Activated T-cell treated with anti-CD3 and anti-CD28 coated beads, Interleukin-2, amount 50 U/mL, for 72 hours (primary cell): ENCODE measurements at regions not wholly inside any gene's neighbourhood (a gene's known extent, or its start where the extent isn't known, plus 50 kb on each side); places are given as distances from the start of the nearest gene placed in this dataset.
"Not testable (repeated sequence)": the region's sequence is repeated elsewhere in the genome, so short reads cannot be mapped to it uniquely, and the experiment has no call there.

Source experiments
- ATAC-seq, 2 donors: fragments of 150-1000 bp; cut with Tn5 transposase; replicated peaks in 1 of 2; 2 replicates each; pipeline ENCODE4 v1.10.0; 2021; ENCODE audit warnings: moderate library complexity in 2 of 2, mild to moderate bottlenecking in 1 of 2
- DNase-seq, 2 donors: peaks; one replicate each; pipeline ENCODE4 v3.0.0; 2021 to 2022; ENCODE audit warnings: mixed read lengths in 1 of 2
- H3K27ac Mint-ChIP-seq: one replicate; pipeline ENCODE4 v1.8.0; 2022; ENCODE audit warnings: mild to moderate bottlenecking, moderate library complexity, mixed read lengths
- H3K27me3 Mint-ChIP-seq: one replicate; pipeline ENCODE4 v1.8.0; 2022; ENCODE audit warnings: low read depth, mixed read lengths
- H3K36me3 Mint-ChIP-seq, 2 donors: one replicate each; pipeline ENCODE4 v1.8.0; 2022; ENCODE audit warnings: mixed read lengths in 2 of 2, mild to moderate bottlenecking in 1 of 2; ENCODE audit not compliant: insufficient read depth in 2 of 2
- H3K4me1 Mint-ChIP-seq: one replicate; pipeline ENCODE4 v1.8.0; 2022; ENCODE audit warnings: low read depth, mixed read lengths
- H3K4me3 Mint-ChIP-seq, 2 donors: one replicate each; pipeline ENCODE4 v1.8.0; 2022; ENCODE audit warnings: mild to moderate bottlenecking in 2 of 2, mixed read lengths in 2 of 2, moderate library complexity in 2 of 2
- H3K9me3 Mint-ChIP-seq, 2 donors: one replicate each; pipeline ENCODE4 v1.8.0; 2022; ENCODE audit warnings: mixed read lengths in 2 of 2

- not testable (repeated sequence) for DNase-seq, H3K27ac Mint-ChIP-seq, H3K4me1 Mint-ChIP-seq, H3K4me3 Mint-ChIP-seq, ATAC-seq, H3K36me3 Mint-ChIP-seq, H3K27me3 Mint-ChIP-seq
- peaks cover 8 to 15% of the 10 kb centered on the region in 2 donors for H3K9me3 Mint-ChIP-seq
Observed at GRCh38 chr4:43659547-43659946, 767.0 kb downstream of the GRXCR1 start.

DNA sequence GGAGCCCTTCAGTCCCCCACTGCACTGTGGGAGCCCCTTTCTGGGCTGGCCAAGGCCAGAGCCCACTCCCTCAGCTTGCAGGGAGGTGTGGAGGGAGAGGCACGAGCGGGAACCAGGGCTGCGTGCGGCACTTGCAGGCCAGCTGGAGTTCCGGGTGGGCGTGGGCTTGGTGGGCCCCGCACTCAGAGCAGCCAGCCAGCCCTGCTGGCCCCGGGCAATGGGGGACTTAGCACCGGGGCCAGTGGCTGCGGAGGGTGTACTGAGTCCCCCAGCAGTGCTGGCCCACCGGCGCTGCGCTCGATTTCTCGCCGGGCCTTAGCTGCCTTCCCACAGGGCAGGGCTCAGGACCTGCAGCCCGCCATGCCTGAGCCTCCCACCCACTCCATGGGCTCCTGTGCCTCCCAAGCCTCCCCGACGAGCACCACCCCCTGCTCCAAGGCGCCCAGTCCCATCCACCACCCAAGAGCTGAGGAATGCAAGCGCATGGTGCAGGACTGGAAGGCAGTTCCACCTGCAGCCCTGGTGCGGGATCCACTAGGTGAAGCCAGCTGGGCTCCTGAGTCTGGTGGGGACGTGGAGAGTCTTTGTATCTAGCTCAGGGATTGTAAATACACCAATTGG, 776.2 kb downstream of the KCTD8 start:
- H3K27me3 Mint-ChIP-seq, H3K4me1 Mint-ChIP-seq, H3K4me3 Mint-ChIP-seq, H3K27ac Mint-ChIP-seq, H3K36me3 Mint-ChIP-seq, ATAC-seq, DNase-seq: not testable (repeated sequence)
- H3K9me3 Mint-ChIP-seq, result peaks cover 4 to 14% of the 10 kb centered on the region in 2 donors

DNA sequence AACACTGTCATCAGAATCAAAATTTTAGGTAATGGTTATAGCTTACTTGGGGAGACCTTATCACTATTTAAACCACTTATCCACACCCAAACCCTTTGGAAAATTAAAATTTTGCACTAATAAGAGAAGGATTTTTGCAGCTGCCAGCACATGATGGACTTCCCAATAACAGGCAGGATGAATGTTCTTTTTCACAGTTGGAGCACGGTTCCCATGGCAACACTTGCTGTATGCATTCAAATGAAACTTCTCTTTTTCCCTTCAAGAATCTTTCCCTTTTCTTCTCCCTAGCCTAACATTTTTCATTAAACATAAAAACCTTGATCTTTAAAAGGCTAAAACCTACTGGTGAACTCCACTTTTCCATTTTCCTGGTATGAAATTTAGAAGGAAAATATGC, 768.2 kb downstream of the KCTD8 start:
- Mint-ChIP-seq H3K4me1 (no peaks in the 10 kb centered on the region), H3K4me3 (no peak overlapping the region), H3K36me3 (peaks cover 1 to 2% of the 10 kb centered on the region in 2 donors), H3K27me3 (no peaks in the 10 kb centered on the region), H3K9me3 (peaks cover 8 to 9% of the 10 kb centered on the region in 2 donors), H3K27ac (no peak overlapping the region)
- DNase-seq, result no peak
- ATAC-seq, result no peak

- ATAC-seq, result no peak
- peaks cover 0 to 1% of the 10 kb centered on the region in 2 donors for H3K36me3 Mint-ChIP-seq
- no peaks in the 10 kb centered on the region for H3K4me1 Mint-ChIP-seq
- DNase-seq, result no peak
- no peak overlapping the region for H3K27ac Mint-ChIP-seq
- H3K27me3 Mint-ChIP-seq, result no peaks in the 10 kb centered on the region
- H3K9me3 Mint-ChIP-seq, result peaks cover 7 to 8% of the 10 kb centered on the region in 2 donors
- H3K4me3 Mint-ChIP-seq, result no peak overlapping the region
Observed at GRCh38 chr4:43682551-43682950, 766.1 kb downstream of the KCTD8 start.

DNA sequence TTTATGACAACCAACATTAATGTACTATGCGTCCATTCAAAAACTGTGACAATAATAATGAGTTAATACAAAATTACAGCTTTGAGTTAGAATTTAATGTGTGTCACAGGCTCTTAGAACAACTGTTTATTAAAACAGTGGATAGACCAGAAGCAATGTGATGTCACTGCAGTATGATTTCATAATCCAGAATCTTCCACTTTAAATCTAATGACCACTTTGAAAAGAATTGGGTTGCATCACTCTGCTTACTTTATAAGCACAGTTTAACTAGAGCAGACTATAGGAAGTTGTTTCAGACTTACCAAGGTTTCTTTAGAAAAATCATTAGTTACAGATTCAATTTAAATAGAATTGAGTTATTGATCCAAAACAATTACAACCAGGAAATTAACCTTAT, 758.5 kb downstream of the KCTD8 start:
- Mint-ChIP-seq H3K27me3 (no peaks in the 10 kb centered on the region), H3K4me3 (no peak overlapping the region), H3K4me1 (no peaks in the 10 kb centered on the region), H3K36me3 (peaks cover 0 to 3% of the 10 kb centered on the region in 2 donors), H3K27ac (no peak overlapping the region), H3K9me3 (peaks cover 12% of the 10 kb centered on the region in 2 donors)
- ATAC-seq (no peak), DNase-seq (no peak)

DNA sequence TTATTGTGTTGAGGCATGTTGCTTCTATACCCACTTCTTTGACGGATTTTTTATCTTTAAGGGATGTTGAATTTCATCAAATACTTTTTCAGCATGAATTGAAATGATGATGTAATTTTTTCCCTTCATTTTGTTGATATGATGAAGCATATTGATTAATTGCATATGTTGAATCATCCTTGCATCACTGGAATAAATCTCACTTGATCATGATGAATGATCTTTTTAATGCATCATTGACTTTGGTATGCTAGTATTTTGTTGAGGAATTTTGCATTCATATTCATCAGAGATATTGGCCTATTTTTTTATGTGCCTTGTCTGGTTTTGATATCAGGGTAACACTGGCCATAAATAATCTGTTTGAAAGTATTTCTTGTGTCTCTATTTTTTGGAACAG, 754.7 kb downstream of the KCTD8 start:
- H3K27ac Mint-ChIP-seq, result no peak overlapping the region
- no peak overlapping the region for H3K4me3 Mint-ChIP-seq
- peaks cover 14 to 20% of the 10 kb centered on the region in 2 donors for H3K9me3 Mint-ChIP-seq

DNA sequence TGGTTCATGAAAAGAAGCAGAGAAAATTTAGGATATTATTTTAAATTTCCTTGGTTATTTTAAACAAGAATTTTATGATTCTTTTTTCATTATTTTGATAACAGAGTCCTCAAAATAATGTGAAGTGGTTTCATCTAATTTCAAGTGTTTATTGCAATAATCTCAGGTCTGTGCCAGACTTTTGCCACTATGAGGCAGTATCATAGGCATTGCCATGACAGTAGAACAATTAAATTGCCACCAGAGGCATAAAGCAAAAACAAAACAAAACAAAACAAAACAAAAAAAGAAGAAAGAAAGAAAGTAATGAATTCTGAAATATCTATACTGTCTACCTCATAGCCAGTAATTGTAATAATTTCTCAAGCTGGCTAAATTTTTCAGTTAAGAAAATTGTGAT, 739.2 kb downstream of the KCTD8 start:
- Mint-ChIP-seq H3K27me3 (no peaks in the 10 kb centered on the region), H3K4me3 (no peak overlapping the region), H3K9me3 (peaks cover 4 to 10% of the 10 kb centered on the region in 2 donors), H3K36me3 (peaks cover 0 to 3% of the 10 kb centered on the region in 2 donors), H3K27ac (no peak overlapping the region), H3K4me1 (no peaks in the 10 kb centered on the region)
- DNase-seq, result no peak
- ATAC-seq, result no peak

More for the DNA sequence above, 754.7 kb downstream of the KCTD8 start:
- ATAC-seq, result no peak
- H3K4me1 Mint-ChIP-seq, result no peaks in the 10 kb centered on the region
- DNase-seq, result no peak
- H3K36me3 Mint-ChIP-seq, result peaks cover 0 to 3% of the 10 kb centered on the region in 2 donors
- H3K27me3 Mint-ChIP-seq, result no peaks in the 10 kb centered on the region

GRCh38 chr4:43716721-43717395, 731.8 kb downstream of the KCTD8 start:
- Mint-ChIP-seq H3K9me3 (peaks cover 5 to 6% of the 10 kb centered on the region in 2 donors), H3K4me3 (no peak overlapping the region), H3K4me1 (no peaks in the 10 kb centered on the region), H3K36me3 (peaks cover 0 to 3% of the 10 kb centered on the region in 2 donors), H3K27me3 (no peaks in the 10 kb centered on the region), H3K27ac (no peak overlapping the region)
- no peak for ATAC-seq
- DNase-seq, result no peak

GRCh38 chr4:43718369-43718768, 730.2 kb downstream of the KCTD8 start:
- no peaks in the 10 kb centered on the region for H3K27me3 Mint-ChIP-seq
- no peaks in the 10 kb centered on the region for H3K36me3 Mint-ChIP-seq
- ATAC-seq (no peak), DNase-seq (no peak)
- no peak overlapping the region for H3K27ac Mint-ChIP-seq
- H3K9me3 Mint-ChIP-seq, result peaks cover 1 to 2% of the 10 kb centered on the region in 2 donors
- H3K4me1 Mint-ChIP-seq, result no peaks in the 10 kb centered on the region
- H3K4me3 Mint-ChIP-seq, result no peak overlapping the region

DNA sequence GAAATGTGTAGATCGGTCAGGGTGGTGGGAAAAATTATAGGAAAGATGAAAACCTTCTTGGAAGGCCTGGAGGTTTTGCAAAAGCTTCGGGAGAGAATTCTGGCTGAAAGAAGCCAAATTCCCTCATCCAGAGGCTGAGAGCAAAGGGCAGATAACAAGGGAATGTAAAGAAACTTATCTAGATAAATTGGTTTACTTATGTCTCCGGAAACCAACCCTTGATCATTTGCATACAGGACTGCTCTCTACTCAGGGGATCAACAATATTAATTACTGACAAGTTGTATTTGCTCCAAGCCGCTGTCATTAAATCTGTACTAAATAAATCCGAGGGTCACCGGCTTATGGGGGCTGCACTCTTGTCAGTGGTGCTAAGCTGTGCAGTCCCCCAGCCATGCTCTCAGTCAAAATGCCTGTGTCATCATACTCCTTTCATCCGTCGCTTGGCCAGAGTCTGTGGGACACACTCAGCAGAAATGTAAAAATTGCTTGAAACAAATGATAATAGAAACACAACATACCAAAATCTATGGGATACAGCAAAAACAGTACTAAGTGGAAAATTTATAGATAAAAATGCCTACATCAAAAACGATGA, 715.7 kb downstream of the KCTD8 start:
- no peak overlapping the region for H3K27ac Mint-ChIP-seq
- no peaks in the 10 kb centered on the region for H3K36me3 Mint-ChIP-seq
- no peaks in the 10 kb centered on the region for H3K27me3 Mint-ChIP-seq
- H3K4me1 Mint-ChIP-seq, result no peaks in the 10 kb centered on the region
- DNase-seq (no peak), ATAC-seq (no peak)
- no peak overlapping the region for H3K4me3 Mint-ChIP-seq
- peaks cover 6 to 15% of the 10 kb centered on the region in 2 donors for H3K9me3 Mint-ChIP-seq

- Mint-ChIP-seq H3K9me3 (peaks cover 2 to 4% of the 10 kb centered on the region in 2 donors), H3K4me1 (no peaks in the 10 kb centered on the region), H3K4me3 (no peak overlapping the region), H3K27ac (no peak overlapping the region), H3K36me3 (no peaks in the 10 kb centered on the region), H3K27me3 (no peaks in the 10 kb centered on the region)
- no peak for DNase-seq
- no peak for ATAC-seq
Observed at GRCh38 chr4:43742083-43742482, 706.5 kb downstream of the KCTD8 start.

DNA sequence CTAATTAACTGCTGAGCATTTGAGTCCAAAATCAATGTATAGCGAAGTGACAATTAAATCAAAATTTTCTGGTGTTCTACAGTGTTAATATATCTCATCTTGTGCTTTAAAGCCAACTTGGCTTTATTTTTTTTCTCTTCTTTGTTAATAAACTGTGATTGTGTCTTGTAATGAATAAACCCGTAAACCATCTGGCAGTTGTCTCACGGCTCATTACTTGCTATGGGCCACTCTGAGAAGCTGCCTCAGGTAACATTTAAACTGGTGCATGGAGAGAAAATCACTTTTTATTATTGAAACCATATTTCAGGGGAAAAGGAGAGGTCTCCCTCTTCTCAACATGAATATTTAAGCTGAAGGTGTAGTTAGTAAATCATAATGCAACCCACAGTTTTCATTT, 694.0 kb downstream of the KCTD8 start:
- Mint-ChIP-seq H3K4me1 (no peaks in the 10 kb centered on the region), H3K27me3 (no peaks in the 10 kb centered on the region), H3K9me3 (peaks cover 10 to 12% of the 10 kb centered on the region in 2 donors), H3K36me3 (no peaks in the 10 kb centered on the region), H3K4me3 (no peak overlapping the region), H3K27ac (no peak overlapping the region)
- DNase-seq, result no peak
- ATAC-seq, result no peak

DNA sequence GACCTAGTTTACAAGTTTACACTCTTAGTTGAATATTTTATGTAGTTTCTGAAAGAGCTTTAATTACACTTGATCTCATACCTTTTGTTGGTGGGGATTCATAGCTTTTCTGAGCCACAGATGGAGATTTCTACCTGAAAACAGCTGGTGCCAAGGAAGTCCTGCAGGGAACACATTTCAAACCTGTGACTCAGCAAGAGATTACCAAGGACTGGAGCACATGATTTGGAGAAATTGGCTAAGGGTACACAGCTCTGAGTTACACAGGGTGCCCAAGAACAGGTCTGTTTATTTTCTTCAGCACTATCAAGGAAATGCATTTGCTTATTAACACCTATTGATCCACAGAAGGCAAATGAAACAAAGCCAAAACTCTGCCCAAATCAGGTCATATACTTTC, 691.5 kb downstream of the KCTD8 start:
- ATAC-seq (no peak), DNase-seq (no peak)
- Mint-ChIP-seq H3K36me3 (no peaks in the 10 kb centered on the region), H3K27ac (no peak overlapping the region), H3K4me3 (no peak overlapping the region), H3K9me3 (peaks cover 7 to 9% of the 10 kb centered on the region in 2 donors), H3K27me3 (no peaks in the 10 kb centered on the region), H3K4me1 (no peaks in the 10 kb centered on the region)
